Sciatic nerve (tissue), 2 donors: ENCODE measurements at regions not wholly inside any gene's neighbourhood (a gene's known extent, or its start where the extent isn't known, plus 50 kb on each side); places are given as distances from the start of the nearest gene placed in this dataset.

ENCODE experiments used
- ATAC-seq: fragments of 200-7000 bp; cut with Tn5 transposase; one replicate; pipeline ENCODE4 v1.9.1; 2020; ENCODE audit warnings: mild to moderate bottlenecking, moderate library complexity
- DNase-seq: peaks from one replicate; pipeline ENCODE4 v3.0.0-alpha.2; 2020; ENCODE audit warnings: low spot score
- intact Hi-C: fragments of 100-400 bp; cut with DNase I; formaldehyde crosslinking; loops from one replicate; pipeline ENCODE4 v1.14.2; 2022
- donor health status: DM: no; HTN: no; CAD: no.
- donor health status: DM: no; HTN: no; CAD: no.

- DNase-seq = no peak
- no peak for ATAC-seq
- intact Hi-C loops = no loop called here
These were observed 112.9 kb upstream of the ARHGEF3 start for GRCh38 chr3:56914646-56915045.

- no peak for ATAC-seq
- DNase-seq = no peak
- intact Hi-C loops = no loop called here
These were observed 109.6 kb upstream of the ARHGEF3 start for GRCh38 chr3:56911363-56911762.

GRCh38 chr3:56909349-56909748 is 107.6 kb upstream of the ARHGEF3 start:
- intact Hi-C loops = no loop called here
- DNase-seq (no peak), ATAC-seq (no peak)

GRCh38 chr3:56908004-56908403 is 106.3 kb upstream of the ARHGEF3 start:
- DNase-seq = no peak
- intact Hi-C loops = no loop called here
- ATAC-seq = no peak

- DNase-seq (no peak), ATAC-seq (no peak)
- intact Hi-C loops = no loop called here
These were observed 102.9 kb upstream of the ARHGEF3 start for GRCh38 chr3:56904552-56905215.

- no peak for ATAC-seq
- no peak for DNase-seq
- intact Hi-C loops = no loop called here
These were observed 101.6 kb upstream of the ARHGEF3 start for GRCh38 chr3:56903231-56903782.

GRCh38 chr3:56902468-56903160 is 100.9 kb upstream of the ARHGEF3 start:
- ATAC-seq (no peak), DNase-seq (no peak)
- intact Hi-C loops = no loop called here

- intact Hi-C loops = no loop called here
- ATAC-seq (no peak), DNase-seq (no peak)
These were observed 99.1 kb upstream of the ARHGEF3 start for GRCh38 chr3:56900801-56901200.

GRCh38 chr3:56899851-56900250 is 98.1 kb upstream of the ARHGEF3 start:
- ATAC-seq (no peak), DNase-seq (no peak)
- intact Hi-C loops = no loop called here

- no peak for DNase-seq
- ATAC-seq = no peak
- intact Hi-C loops = no loop called here
These were observed 97.3 kb upstream of the ARHGEF3 start for GRCh38 chr3:56899078-56899477.

- intact Hi-C loops = no loop called here
- no peak for ATAC-seq
- no peak for DNase-seq
These were observed 94.6 kb upstream of the ARHGEF3 start for GRCh38 chr3:56896357-56896756.

GRCh38 chr3:56894881-56895431 is 93.2 kb upstream of the ARHGEF3 start:
- intact Hi-C loops = no loop called here
- no peak for ATAC-seq
- DNase-seq = no peak

- ATAC-seq (no peak), DNase-seq (no peak)
- intact Hi-C loops = no loop called here
These were observed 88.8 kb upstream of the ARHGEF3 start for GRCh38 chr3:56890448-56891091.

GRCh38 chr3:56889131-56889530 is 87.4 kb upstream of the ARHGEF3 start:
- no peak for DNase-seq
- ATAC-seq = no peak
- intact Hi-C loops = no loop called here

- ATAC-seq = no peak
- intact Hi-C loops = no loop called here
- no peak for DNase-seq
These were observed 85.8 kb upstream of the ARHGEF3 start for GRCh38 chr3:56887402-56888025.

GRCh38 chr3:56886314-56886713 is 84.6 kb upstream of the ARHGEF3 start:
- DNase-seq (no peak), ATAC-seq (no peak)
- intact Hi-C loops = no loop called here

- intact Hi-C loops = no loop called here
- ATAC-seq (no peak), DNase-seq (no peak)
These were observed 84.1 kb upstream of the ARHGEF3 start for GRCh38 chr3:56885879-56886278.

- intact Hi-C loops = no loop called here
- no peak for DNase-seq
- no peak for ATAC-seq
These were observed 83.7 kb upstream of the ARHGEF3 start for GRCh38 chr3:56885453-56885852.

- ATAC-seq (no peak), DNase-seq (no peak)
- intact Hi-C loops = no loop called here
These were observed 82.6 kb upstream of the ARHGEF3 start for GRCh38 chr3:56884387-56884786.

- intact Hi-C loops = no loop called here
- DNase-seq = no peak
- no peak for ATAC-seq
These were observed 82.1 kb upstream of the ARHGEF3 start for GRCh38 chr3:56883828-56884227.
